Upper lobe of left lung (tissue), 6 donors: ENCODE measurements at regions not wholly inside any gene's neighbourhood (a gene's known extent, or its start where the extent isn't known, plus 50 kb on each side); places are given as distances from the start of the nearest gene placed in this dataset.
A peak's percentile ranks its signal among the peaks of the same experiment; 100 is the strongest.

Source experiments
- ATAC-seq, 2 donors: fragments of 200-7000 bp; cut with Tn5 transposase; one replicate each; pipeline ENCODE4 v1.9.1; 2022; ENCODE audit warnings: mild to moderate bottlenecking in 2 of 2, moderate library complexity in 2 of 2; ENCODE audit not compliant: low FRiP score in 2 of 2
- DNase-seq, 2 donors: peaks; one replicate each; pipeline ENCODE4 v3.0.0-alpha.2; 2019 to 2020
- H3K27ac ChIP-seq, 4 donors: fragments of 200-600 bp; sonication (generic); one replicate each; pipeline ENCODE4 v1.5.1; 2016 to 2019
- H3K27me3 ChIP-seq, 4 donors: fragments of 200-600 bp; sonication (generic); one replicate each; pipeline ENCODE4 v1.5.1; 2017 to 2019
- H3K36me3 ChIP-seq, 4 donors: fragments of 200-600 bp; sonication (generic); one replicate each; pipeline ENCODE4 v1.5.1; 2016 to 2019
- H3K4me1 ChIP-seq, 4 donors: fragments of 200-600 bp; sonication (generic); one replicate each; pipeline ENCODE4 v1.5.1; 2018 to 2019
- H3K4me3 ChIP-seq, 4 donors: fragments of 200-600 bp; sonication (generic); one replicate each; pipeline ENCODE4 v1.5.1; 2017 to 2019; ENCODE audit warnings: mild to moderate bottlenecking in 2 of 4, moderate library complexity in 1 of 4
- H3K9me3 ChIP-seq, 4 donors: fragments of 200-600 bp; sonication (generic); one replicate each; pipeline ENCODE4 v1.5.1; 2018 to 2019
- CTCF ChIP-seq, 6 experiments: fragments of 450-650 bp in 4 of 6; fragments of 200-600 bp in 2 of 6; sonication (generic) in 2 of 6; IDR thresholded peaks; one replicate each; pipeline ENCODE4 v1.5.1; 2016 to 2019; ENCODE audit warnings: antibody characterized with exemption in 6 of 6
- EP300 ChIP-seq, 4 donors: sonication (generic); formaldehyde crosslinking; IDR thresholded peaks; one replicate each; pipeline ENCODE4 v1.5.1; 2017; ENCODE audit warnings: antibody characterized with exemption in 4 of 4, control low read depth in 2 of 4
- POLR2A ChIP-seq, 4 donors: fragments of 450-650 bp; IDR thresholded peaks; one replicate each; pipeline ENCODE4 v1.5.1; 2016 to 2017; ENCODE audit warnings: antibody characterized with exemption in 4 of 4, mild to moderate bottlenecking in 2 of 4
- POLR2AphosphoS5 ChIP-seq, 2 donors: sonication (generic); formaldehyde crosslinking; IDR thresholded peaks; one replicate each; pipeline ENCODE4 v1.5.1; 2017; ENCODE audit warnings: antibody characterized with exemption in 2 of 2
- WGBS, 2 donors: methylation state at CpG; one replicate each; pipeline ENCODE4 v1.1.5; 2017 to 2018; 5-methylcytosine and 5-hydroxymethylcytosine counted together
- donor health status: DM: no; HTN: no; CAD: no; lungs with moderate emphysema.
- donor health status: DM: no; HTN: yes; CAD: no; lungs with severe emphysema.

- Histone ChIP-seq H3K9me3 (no peaks in the 10 kb centered on the region), H3K4me3 (no peak overlapping the region), H3K36me3 (no peaks in the 10 kb centered on the region), H3K27ac (no peak overlapping the region), H3K27me3 (no peaks in the 10 kb centered on the region), H3K4me1 (peaks cover 0 to 8% (median 0%) of the 10 kb centered on the region in 4 donors)
- DNase-seq (no peak), ATAC-seq (no peak)
- TF ChIP-seq CTCF (IDR thresholded peaks at IDR 0.05) (no peak), POLR2A (IDR thresholded peaks at IDR 0.05) (no peak), POLR2AphosphoS5 (IDR thresholded peaks at IDR 0.05) (no peak), EP300 (IDR thresholded peaks at IDR 0.05) (no peak)
- WGBS, 2 donors, result 57 to 59% methylated on average over 6 of the region's 6 CpGs
Observed at GRCh38 chr20:57088436-57088835, 178.0 kb downstream of the BMP7 start.

- Histone ChIP-seq H3K27me3 (no peaks in the 10 kb centered on the region), H3K27ac (no peak overlapping the region), H3K4me1 (peaks cover 0 to 8% (median 0%) of the 10 kb centered on the region in 4 donors), H3K9me3 (no peaks in the 10 kb centered on the region), H3K4me3 (no peak overlapping the region), H3K36me3 (no peaks in the 10 kb centered on the region)
- TF ChIP-seq CTCF (IDR thresholded peaks at IDR 0.05) (peak; percentile 59 to 88 (median 78)), POLR2A (IDR thresholded peaks at IDR 0.05) (no peak)
- 32 to 33% methylated on average over 1 to 10 of the region's 12 CpGs for WGBS, 2 donors
- ATAC-seq (peak; percentile 60 to 80), DNase-seq (peak; percentile 62 to 94)
Observed at GRCh38 chr20:57089699-57090144, 176.7 kb downstream of the BMP7 start.

GRCh38 chr20:57090590-57091560 is 175.6 kb downstream of the BMP7 start:
- H3K36me3 ChIP-seq, result no peaks in the 10 kb centered on the region
- 75 to 79% methylated on average over 25 of the region's 25 CpGs for WGBS, 2 donors
- DNase-seq (peak in 1 of 2 donors; percentile 45), ATAC-seq (no peak)
- H3K4me3 ChIP-seq, result no peak overlapping the region
- H3K27ac ChIP-seq, result no peak overlapping the region
- no peaks in the 10 kb centered on the region for H3K9me3 ChIP-seq
- TF ChIP-seq POLR2AphosphoS5 (IDR thresholded peaks at IDR 0.05), result no peak
- TF ChIP-seq POLR2A (IDR thresholded peaks at IDR 0.05), result no peak
- TF ChIP-seq EP300 (IDR thresholded peaks at IDR 0.05), result no peak
- TF ChIP-seq CTCF (IDR thresholded peaks at IDR 0.05), result no peak
- H3K27me3 ChIP-seq, result no peaks in the 10 kb centered on the region
- peaks cover 0 to 8% (median 0%) of the 10 kb centered on the region in 4 donors for H3K4me1 ChIP-seq

- Histone ChIP-seq H3K27me3 (no peaks in the 10 kb centered on the region), H3K9me3 (no peaks in the 10 kb centered on the region), H3K4me1 (peaks cover 0 to 8% (median 0%) of the 10 kb centered on the region in 4 donors), H3K36me3 (no peaks in the 10 kb centered on the region), H3K4me3 (no peak overlapping the region), H3K27ac (no peak overlapping the region)
- TF ChIP-seq POLR2AphosphoS5 (IDR thresholded peaks at IDR 0.05) (no peak), POLR2A (IDR thresholded peaks at IDR 0.05) (no peak), EP300 (IDR thresholded peaks at IDR 0.05) (no peak), CTCF (IDR thresholded peaks at IDR 0.05) (no peak)
- 72 to 75% methylated on average over 13 of the region's 13 CpGs for WGBS, 2 donors
- DNase-seq (no peak), ATAC-seq (peak in 1 of 2 donors; percentile 2)
Observed at GRCh38 chr20:57091748-57092111, 174.7 kb downstream of the BMP7 start.
